DND-41 (cell line): ENCODE measurements at regions not wholly inside any gene's neighbourhood (a gene's known extent, or its start where the extent isn't known, plus 50 kb on each side); places are given as distances from the start of the nearest gene placed in this dataset.

ENCODE experiments used
- ATAC-seq: fragments of 200-7000 bp; cut with Tn5 transposase; 3 replicates; pipeline ENCODE4 v1.9.1; 2021; ENCODE audit warnings: low read depth; ENCODE audit not compliant: insufficient read depth
- DNase-seq: peaks from one replicate; pipeline ENCODE4 v3.0.0-alpha.2; 2020
- H2AFZ ChIP-seq: 2 replicates; pipeline ENCODE4 v1.6.0; 2012; ENCODE audit warnings: low read depth, low read length
- H3K27ac ChIP-seq: 2 replicates; pipeline ENCODE4 v1.5.1; 2012; ENCODE audit warnings: low read length, inconsistent platforms
- H3K27me3 ChIP-seq: fragments of 200-600 bp; sonication (generic); 2 replicates; pipeline ENCODE4 v1.6.0; 2012; ENCODE audit warnings: low read length, mild to moderate bottlenecking, inconsistent platforms; ENCODE audit not compliant: insufficient read depth, poor library complexity
- H3K36me3 ChIP-seq: 2 replicates; pipeline ENCODE4 v1.5.1; 2012; ENCODE audit warnings: low read length, inconsistent platforms; ENCODE audit not compliant: insufficient read depth
- H3K4me1 ChIP-seq: 2 replicates; pipeline ENCODE4 v1.5.1; 2012; ENCODE audit warnings: mild to moderate bottlenecking, low read length; ENCODE audit not compliant: insufficient read depth
- H3K4me2 ChIP-seq: 2 replicates; pipeline ENCODE4 v1.6.0; 2012; ENCODE audit warnings: mild to moderate bottlenecking, moderate library complexity, low read length, inconsistent platforms; ENCODE audit not compliant: insufficient read depth
- H3K4me3 ChIP-seq, 2 experiments: fragments of 200-600 bp in 1 of 2; shearing (Covaris generic) in 1 of 2; 2 replicates each; pipeline ENCODE4 v1.5.1; 2012 to 2016; ENCODE audit warnings: inconsistent platforms in 2 of 2, low read length in 2 of 2, mild to moderate bottlenecking in 2 of 2, low read depth in 1 of 2, moderate library complexity in 1 of 2
- H3K79me2 ChIP-seq: 2 replicates; pipeline ENCODE4 v1.6.0; 2012; ENCODE audit warnings: low read length, inconsistent platforms; ENCODE audit not compliant: insufficient read depth
- H3K9ac ChIP-seq: 2 replicates; pipeline ENCODE4 v1.6.0; 2012; ENCODE audit warnings: low read depth, mild to moderate bottlenecking, inconsistent platforms, low read length, moderate library complexity
- H3K9me3 ChIP-seq: 2 replicates; pipeline ENCODE4 v1.5.1; 2012; ENCODE audit warnings: low read length, moderate library complexity, mild to moderate bottlenecking, inconsistent platforms; ENCODE audit not compliant: insufficient read depth, severe bottlenecking
- H4K20me1 ChIP-seq: 2 replicates; pipeline ENCODE4 v1.6.0; 2012; ENCODE audit warnings: low read length; ENCODE audit not compliant: insufficient read depth
- EZH2 ChIP-seq: IDR thresholded peaks from 3 replicates; pipeline ENCODE4 v1.6.1; 2012; ENCODE audit warnings: borderline replicate concordance, low read depth, mild to moderate bottlenecking, moderate library complexity, low read length, inconsistent platforms; ENCODE audit not compliant: severe bottlenecking
- TF ChIP-seq, protein P1 (sequence below): IDR thresholded peaks from 2 replicates; pipeline ENCODE4 v1.5.1; 2012; ENCODE audit warnings: borderline replicate concordance, low read length, moderate library complexity, mild to moderate bottlenecking; ENCODE audit not compliant: poor library complexity, severe bottlenecking; ENCODE audit errors: extremely low read depth

DNA sequence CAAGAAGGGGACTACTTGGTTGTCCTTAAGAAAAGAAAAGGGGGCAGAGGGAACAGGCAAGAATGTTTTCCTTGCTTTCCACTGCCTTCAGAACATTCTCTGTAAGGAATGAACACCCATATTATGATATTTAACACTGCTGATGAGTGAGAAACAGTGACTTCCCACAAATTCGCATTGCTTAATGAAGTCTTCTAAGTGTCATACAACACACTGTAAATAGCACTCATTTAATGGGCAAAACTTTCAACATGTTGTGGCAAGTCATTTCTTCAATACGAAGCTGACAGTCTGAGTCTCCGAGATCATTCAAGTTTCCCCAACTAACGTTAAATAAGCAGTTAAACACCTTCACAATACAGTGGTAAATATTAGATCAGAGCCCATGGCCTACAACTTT is 464.4 kb downstream of the SHQ1 start:
- H3K27ac ChIP-seq = no peak overlapping the region
- DNase-seq (no peak), ATAC-seq (no peak)
- H3K27me3 ChIP-seq = no peaks in the 10 kb centered on the region
- H3K36me3 ChIP-seq = peaks cover 3% of the 10 kb centered on the region
- H3K4me1 ChIP-seq = no peaks in the 10 kb centered on the region
- H3K9me3 ChIP-seq = no peaks in the 10 kb centered on the region
- H2AFZ ChIP-seq = no peak overlapping the region
- H4K20me1 ChIP-seq = peaks cover 76% of the 10 kb centered on the region
- peaks cover 93% of the 10 kb centered on the region for H3K79me2 ChIP-seq
- no peak overlapping the region for H3K4me3 ChIP-seq
- H3K4me2 ChIP-seq = no peak overlapping the region
- H3K9ac ChIP-seq = no peak overlapping the region
- TF ChIP-seq, protein P1, sequence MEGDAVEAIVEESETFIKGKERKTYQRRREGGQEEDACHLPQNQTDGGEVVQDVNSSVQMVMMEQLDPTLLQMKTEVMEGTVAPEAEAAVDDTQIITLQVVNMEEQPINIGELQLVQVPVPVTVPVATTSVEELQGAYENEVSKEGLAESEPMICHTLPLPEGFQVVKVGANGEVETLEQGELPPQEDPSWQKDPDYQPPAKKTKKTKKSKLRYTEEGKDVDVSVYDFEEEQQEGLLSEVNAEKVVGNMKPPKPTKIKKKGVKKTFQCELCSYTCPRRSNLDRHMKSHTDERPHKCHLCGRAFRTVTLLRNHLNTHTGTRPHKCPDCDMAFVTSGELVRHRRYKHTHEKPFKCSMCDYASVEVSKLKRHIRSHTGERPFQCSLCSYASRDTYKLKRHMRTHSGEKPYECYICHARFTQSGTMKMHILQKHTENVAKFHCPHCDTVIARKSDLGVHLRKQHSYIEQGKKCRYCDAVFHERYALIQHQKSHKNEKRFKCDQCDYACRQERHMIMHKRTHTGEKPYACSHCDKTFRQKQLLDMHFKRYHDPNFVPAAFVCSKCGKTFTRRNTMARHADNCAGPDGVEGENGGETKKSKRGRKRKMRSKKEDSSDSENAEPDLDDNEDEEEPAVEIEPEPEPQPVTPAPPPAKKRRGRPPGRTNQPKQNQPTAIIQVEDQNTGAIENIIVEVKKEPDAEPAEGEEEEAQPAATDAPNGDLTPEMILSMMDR = no peak
- no peak for TF ChIP-seq EZH2

DNA sequence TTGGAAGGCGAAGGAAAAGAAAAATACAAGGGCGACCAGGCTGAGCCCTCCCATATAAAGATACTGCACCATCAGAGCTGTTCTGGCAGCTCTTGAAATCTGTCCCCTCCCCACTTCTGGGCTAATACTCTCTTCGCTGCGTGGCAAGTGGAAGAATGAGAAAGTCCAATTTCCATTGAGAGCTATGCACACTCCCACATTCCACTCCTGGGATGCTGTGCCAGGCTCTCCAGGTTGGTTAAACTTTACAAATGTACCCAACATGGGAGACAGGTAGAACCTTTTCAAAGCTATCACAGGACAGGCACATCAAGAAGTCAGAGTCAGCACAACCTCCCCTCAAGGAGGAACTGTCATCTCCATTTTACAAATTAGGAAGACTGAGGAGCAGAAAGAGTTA is 465.0 kb downstream of the SHQ1 start:
- Histone ChIP-seq H3K4me3 (no peak overlapping the region), H2AFZ (no peak overlapping the region), H3K36me3 (peaks cover 10% of the 10 kb centered on the region), H3K9ac (no peak overlapping the region), H3K9me3 (no peaks in the 10 kb centered on the region), H3K4me2 (no peak overlapping the region), H3K27me3 (no peaks in the 10 kb centered on the region), H3K79me2 (peaks cover 87% of the 10 kb centered on the region), H3K4me1 (no peaks in the 10 kb centered on the region), H3K27ac (no peak overlapping the region), H4K20me1 (peaks cover 71% of the 10 kb centered on the region)
- no peak for DNase-seq
- TF ChIP-seq EZH2 = no peak
- TF ChIP-seq, protein P1 = no peak
- no peak for ATAC-seq

DNA sequence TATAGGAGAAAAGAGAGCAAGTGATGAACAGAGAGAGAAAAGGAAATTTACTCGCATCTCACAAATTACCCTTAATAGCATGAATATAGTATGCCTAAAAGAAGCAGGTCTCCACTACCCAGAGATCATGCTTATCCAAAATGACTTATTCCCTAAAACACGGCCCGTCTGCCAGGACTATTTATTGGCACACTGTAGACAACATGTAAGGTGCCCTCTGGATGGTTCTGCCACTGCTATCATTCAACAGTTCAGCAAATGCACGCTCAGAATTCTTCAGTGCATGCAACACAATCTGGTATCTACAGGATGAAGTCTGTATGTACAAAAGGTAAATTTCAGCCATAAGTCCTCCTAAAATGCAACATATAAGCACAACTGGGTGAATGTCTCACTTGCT is 465.8 kb downstream of the SHQ1 start:
- Histone ChIP-seq H4K20me1 (peaks cover 68% of the 10 kb centered on the region), H3K9me3 (no peaks in the 10 kb centered on the region), H3K27ac (no peak overlapping the region), H3K4me3 (no peak overlapping the region), H3K4me2 (no peak overlapping the region), H3K9ac (no peak overlapping the region), H3K36me3 (peaks cover 14% of the 10 kb centered on the region), H3K27me3 (no peaks in the 10 kb centered on the region), H3K79me2 (peaks cover 79% of the 10 kb centered on the region), H2AFZ (no peak overlapping the region), H3K4me1 (no peaks in the 10 kb centered on the region)
- no peak for ATAC-seq
- DNase-seq = no peak
- TF ChIP-seq, protein P1 = no peak
- no peak for TF ChIP-seq EZH2

DNA sequence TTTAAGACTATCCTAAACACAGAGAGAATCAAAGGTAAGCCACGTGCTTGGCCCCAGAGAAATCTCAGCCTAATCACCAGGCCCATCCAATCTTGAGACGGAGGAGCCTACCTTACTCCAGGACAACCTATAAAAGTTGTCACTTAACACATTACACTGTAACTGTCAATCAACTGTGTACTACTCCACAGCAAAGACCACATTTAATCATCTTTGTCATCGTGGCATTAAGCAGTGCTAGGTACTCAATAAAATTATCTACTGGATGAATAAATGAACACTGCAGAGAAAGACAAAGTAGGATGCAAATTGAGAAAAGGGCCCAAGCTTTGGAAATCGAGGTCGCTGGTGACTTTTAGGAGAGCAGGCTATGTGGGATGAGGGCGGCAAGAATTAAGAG is 466.7 kb downstream of the SHQ1 start:
- Histone ChIP-seq H3K4me1 (no peaks in the 10 kb centered on the region), H3K4me2 (no peak overlapping the region), H3K27me3 (no peaks in the 10 kb centered on the region), H4K20me1 (peaks cover 69% of the 10 kb centered on the region), H3K9me3 (no peaks in the 10 kb centered on the region), H3K27ac (no peak overlapping the region), H2AFZ (no peak overlapping the region), H3K4me3 (no peak overlapping the region), H3K9ac (no peak overlapping the region), H3K36me3 (peaks cover 21% of the 10 kb centered on the region), H3K79me2 (peaks cover 70% of the 10 kb centered on the region)
- DNase-seq (no peak), ATAC-seq (no peak)
- TF ChIP-seq, protein P1 = no peak
- no peak for TF ChIP-seq EZH2
